ENCODE measurements at regions not wholly inside any gene's neighbourhood (a gene's known extent, or its start where the extent isn't known, plus 50 kb on each side); places are given as distances from the start of the nearest gene placed in this dataset.

DNA sequence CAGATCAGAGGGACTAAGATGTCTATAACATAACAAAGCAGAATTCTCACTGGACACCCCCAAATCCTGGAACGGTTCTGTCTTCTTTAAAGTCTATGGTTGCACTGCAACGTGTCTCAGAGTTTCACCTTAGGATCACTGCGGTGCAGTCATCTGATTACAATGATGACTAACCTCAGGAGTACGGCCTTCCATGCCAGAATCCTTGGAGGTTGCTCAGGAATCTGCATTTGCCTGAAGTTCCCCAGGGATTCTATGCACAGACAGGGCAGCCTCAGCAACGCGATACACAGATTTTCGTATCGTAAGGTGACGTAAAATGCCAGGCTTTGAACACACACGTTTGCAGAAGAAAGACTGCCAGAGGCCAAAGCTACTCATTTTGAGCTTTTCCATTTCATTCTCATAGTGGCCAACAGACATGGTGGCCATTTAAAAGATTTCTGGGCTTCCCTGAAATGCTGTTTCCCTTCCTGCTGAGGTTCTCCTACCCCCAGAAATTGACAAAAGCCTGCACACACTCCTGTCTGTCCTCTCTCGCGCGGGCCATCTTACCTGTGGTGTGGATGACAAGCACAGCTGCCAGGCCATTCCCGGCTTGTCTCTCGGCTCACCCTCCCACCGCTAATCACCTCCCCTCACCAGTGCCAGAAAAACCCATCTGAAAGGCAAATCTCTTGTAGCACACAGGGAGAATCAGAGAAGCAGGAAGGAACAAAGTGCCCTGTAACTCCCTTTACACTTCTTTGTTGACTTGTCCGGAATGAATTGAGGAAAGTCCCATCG is 148.8 kb downstream of the ACKR3 start:
- DNase-seq, result no peak

DNA sequence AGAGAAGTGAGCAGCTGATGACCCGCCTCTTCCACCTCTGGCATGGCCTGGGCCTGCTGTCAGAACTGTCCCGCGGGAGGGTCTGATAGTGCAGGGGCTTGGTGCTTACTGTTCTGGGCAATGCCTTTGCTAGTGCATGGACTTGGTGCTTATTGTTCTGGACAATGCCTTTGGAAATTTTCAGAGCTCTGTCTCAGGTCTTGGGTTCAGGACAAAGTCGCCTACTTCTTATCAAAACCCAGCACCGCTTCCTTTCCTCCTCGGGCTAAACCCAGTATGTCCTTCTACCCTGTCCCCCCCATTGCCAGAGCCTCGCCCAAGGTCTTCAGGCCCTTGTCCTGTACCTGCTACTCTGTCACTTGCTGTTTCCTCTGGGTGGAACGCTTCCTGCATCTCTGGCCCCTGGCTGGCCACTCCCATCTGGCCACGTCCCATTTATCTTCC is 149.6 kb downstream of the ACKR3 start:
- no peak for DNase-seq

GRCh38 chr2:236720974-236721540 is 151.4 kb downstream of the ACKR3 start:
- DNase-seq, result no peak

DNA sequence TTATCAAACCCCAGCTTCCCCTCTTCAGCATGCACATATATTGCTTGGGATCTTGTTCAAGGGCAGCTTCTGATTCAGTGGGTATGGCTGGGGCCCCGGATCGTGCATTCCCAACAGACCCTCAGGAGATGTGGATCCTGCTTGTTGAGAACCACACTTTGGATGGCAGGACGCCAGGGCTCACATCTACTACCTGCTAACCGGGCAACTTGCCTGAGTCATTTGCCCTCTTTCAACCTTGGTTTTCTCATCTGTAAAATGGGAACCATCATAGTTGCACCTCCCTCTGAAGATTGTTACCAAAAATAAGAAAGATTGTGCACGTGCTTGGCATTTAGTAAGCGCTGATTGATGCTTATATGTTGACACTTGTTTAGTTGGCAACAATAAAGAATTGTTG is 154.6 kb downstream of the ACKR3 start:
- no peak for DNase-seq

GRCh38 chr2:236726701-236727450 is 157.3 kb downstream of the ACKR3 start:
- DNase-seq, result no peak

DNA sequence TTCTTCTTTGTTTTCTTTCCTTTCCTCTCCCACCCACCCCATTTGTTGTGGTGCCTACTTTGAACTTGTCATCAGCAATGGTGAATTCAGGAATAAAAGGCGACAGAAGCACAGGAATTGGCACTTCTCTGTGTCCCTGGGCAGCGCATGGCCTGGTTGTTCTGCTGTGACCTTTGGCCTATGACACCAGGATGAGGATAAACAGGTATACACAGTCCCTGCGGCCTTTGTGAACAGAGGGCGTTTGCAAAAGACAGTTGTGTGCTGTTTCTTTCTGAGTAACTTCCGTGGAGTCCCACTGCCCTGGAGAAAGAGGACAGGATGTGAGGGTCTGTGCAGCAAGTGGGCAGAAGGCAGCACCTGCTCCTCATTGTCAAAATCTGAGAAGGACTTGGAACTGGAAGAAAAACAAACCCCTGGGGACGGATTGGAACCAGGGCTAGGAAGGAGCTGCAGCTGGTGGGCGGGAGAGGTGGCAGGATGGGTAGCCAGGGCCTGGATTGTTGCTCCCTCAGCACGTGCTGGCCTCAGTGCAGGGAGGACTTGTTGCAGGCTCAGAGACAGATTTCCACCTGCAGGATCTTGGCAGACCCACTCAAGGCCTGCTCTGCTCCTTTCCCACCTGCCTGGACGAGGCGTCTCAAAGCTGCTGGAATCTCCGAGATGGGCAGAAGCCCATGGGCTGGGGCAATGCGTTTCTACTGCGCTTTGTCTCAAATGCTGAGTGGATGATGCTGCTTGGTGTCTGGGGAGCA is 159.5 kb downstream of the ACKR3 start:
- DNase-seq, result no peak

GRCh38 chr2:236730393-236730792 is 160.8 kb downstream of the ACKR3 start:
- no peak for DNase-seq

- DNase-seq, result peak; percentile 17 to 59 (median 47)
Measured at GRCh38 chr2:236731767-236732580, 162.3 kb downstream of the ACKR3 start.

DNA sequence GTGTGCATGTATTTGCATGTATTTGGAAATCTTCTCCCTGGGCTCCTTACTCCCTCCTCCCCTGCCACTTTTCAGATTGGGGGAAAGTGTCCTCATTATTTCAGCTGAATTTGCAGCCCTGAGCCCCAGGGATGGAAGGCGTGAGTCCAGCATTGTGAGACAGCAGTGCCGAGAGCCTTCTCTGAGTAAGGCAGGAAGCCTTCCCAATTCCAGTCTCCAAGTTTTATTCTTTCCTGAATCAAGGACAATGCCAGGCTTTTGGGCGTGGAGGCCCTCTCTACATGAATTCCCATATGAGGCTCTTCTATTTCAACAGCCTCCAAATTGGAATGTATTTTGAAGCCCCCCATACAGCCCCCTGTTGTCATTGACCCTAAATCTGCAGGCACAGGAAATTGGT is 163.5 kb downstream of the ACKR3 start:
- DNase-seq, result no peak

- DNase-seq, result no peak
Measured at GRCh38 chr2:236735825-236736238, 166.2 kb downstream of the ACKR3 start.

- no peak for DNase-seq
Measured at GRCh38 chr2:236738030-236738429, 168.4 kb downstream of the ACKR3 start.

- DNase-seq, result no peak
Measured at GRCh38 chr2:236738896-236739295, 169.3 kb downstream of the ACKR3 start.

DNA sequence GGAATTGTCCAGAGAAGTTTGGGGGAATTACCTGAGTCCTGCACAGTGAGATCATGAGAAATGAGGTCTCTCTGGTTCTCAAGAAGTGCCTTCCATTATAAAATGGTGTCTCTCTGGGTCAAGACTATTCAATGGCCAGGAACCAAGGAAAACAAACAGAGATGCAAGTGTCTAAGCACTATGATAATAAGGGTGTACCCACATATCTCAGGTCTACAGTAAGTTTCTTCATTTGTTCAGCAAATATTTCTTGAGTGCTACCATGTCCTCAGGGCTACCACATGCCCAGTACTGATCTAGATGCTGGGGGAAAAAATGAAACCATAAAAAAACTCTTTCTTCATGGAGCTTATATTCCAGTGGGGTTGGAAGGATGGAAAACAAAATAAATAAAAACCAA is 170.0 kb downstream of the ACKR3 start:
- DNase-seq, result no peak

DNA sequence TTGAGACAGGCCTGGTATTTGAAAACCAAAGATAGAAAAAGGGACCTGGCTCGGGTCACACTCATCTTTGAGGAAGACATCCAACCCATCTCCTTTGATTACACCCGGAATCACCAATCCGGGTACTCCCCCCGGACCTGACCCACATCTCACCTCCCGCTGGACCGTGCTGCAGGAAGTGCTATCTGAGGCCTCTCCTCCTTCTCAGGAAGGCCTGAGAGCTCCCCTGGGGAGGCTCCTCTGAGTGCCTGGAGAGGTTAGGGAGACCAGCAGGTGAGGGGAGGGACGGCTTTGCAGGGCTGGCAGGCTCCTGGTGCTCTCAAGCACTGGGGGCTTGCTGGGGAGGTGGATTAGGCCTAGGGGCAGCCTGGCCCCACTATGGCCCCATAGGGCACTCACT is 170.9 kb downstream of the ACKR3 start:
- no peak for DNase-seq

DNA sequence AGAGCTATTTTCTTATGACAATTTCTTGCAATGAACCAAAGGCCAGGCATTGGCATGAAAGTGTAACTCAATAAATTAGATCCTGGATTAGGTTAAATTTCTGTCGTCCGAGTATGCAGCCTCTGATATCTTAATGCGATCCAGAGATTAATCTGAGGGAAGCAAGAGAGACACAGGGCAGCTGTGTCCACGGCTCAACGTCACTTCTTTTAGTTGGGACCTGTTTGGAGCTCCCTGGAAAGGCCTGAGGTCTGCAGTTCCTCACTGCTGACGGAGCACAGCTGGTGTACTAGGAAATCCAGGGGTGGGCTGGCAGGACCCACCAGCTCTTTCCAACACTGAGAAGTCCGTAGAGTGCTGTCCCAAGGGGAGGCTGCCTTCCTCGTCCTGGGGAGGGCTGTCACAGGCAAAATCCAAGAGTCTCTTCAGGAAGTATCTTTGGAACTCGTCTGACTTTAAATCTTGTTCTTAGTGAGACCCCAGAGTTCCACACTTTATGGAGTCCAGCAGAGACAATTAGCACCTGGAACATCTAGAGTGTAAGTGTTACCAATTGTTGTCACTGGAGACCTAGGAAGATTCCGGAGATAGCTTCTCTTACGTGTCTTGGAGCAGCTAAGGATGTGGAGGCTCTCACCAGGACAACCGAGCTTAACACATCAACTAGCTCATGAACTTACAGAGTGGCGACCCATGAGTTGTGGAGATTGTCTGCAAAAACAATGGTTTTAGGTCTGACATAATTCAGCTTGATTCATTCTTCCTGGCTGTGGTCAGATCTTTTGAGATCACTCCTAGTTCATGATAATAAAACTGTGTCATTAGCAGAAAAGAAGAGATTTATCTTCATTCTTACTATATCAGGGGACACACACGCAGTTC is 173.7 kb downstream of the ACKR3 start:
- peak in 1 of 4 experiments; percentile 22 for DNase-seq

DNA sequence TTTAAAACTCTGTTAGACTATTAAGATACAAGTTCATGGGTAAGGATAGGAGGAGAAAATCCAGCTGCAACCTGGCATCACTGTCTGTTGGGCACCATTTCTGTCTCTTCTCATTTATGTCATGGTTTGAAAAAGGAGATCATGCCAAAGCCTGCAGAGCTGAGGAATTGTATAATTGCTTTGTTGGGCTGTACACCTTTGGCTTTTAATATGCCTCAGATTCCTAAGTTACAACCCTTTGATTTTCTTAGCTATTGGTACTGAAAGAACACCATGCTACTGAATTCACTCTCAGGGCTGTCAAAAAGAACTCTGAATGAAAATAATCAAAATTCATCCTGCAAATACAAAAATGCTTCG is 174.3 kb downstream of the ACKR3 start:
- DNase-seq, result no peak

DNA sequence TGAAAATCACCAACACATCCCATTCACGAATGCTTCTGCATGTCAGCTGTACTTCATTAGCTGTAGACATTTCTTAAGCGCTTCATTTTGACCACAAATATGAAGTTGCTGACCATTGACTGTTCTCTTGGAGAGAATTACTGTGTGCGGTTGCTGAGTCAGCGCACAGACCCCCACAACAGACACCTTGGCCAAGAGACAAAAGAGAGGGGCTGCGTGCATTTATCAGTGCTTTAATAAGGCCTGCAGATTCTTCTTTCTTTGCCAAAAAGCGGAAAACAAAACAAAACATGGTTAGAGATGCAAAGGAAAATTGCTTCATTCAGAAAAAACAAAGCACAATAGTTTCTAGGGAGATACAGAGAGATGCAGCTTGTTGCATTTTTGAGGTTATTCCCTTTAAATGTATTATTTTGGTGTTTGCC is 174.7 kb downstream of the ACKR3 start:
- DNase-seq, result no peak

- no peak for DNase-seq
Measured at GRCh38 chr2:236744716-236745115, 175.1 kb downstream of the ACKR3 start.

DNA sequence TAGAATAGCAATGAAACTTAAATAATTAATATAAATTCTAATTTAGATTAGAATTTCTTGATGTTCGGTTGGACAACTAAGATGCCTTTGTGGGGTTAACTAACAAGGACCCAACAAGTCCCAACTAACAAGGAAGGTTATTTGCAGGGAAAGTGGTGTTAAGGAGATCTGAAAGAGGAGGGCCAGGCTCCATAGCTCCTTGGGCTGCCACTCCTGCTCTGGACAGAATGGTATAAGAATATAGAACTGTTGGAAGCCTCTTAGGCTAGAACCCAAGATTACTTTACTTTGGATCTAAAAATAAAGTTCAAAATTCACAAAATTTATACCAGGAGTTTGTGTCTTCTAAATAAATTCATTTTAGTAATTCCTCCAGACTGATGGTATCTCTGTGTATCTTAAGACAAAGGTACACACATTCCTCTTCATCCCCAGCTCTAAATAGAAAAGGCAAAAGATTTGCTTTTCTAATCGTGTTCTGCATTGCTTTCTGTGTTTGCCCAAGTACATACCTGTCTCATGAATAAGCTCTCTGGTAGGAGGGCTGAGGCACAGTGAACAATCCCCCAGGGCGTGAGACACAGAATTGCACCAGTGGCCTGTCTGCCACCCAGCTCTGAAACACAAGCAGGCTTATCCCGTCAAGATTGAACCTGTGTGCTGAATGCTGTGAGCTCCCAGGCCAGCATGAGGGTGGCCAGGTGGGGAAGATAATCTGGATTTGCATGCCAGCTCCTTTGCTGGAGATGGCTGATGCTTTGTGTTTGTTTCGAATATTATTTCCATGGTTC is 176.0 kb downstream of the ACKR3 start:
- DNase-seq, result no peak

GRCh38 chr2:236746833-236747232 is 177.2 kb downstream of the ACKR3 start:
- DNase-seq, result no peak
